ENCODE measurements at regions not wholly inside any gene's neighbourhood (a gene's known extent, or its start where the extent isn't known, plus 50 kb on each side); places are given as distances from the start of the nearest gene placed in this dataset.

DNA sequence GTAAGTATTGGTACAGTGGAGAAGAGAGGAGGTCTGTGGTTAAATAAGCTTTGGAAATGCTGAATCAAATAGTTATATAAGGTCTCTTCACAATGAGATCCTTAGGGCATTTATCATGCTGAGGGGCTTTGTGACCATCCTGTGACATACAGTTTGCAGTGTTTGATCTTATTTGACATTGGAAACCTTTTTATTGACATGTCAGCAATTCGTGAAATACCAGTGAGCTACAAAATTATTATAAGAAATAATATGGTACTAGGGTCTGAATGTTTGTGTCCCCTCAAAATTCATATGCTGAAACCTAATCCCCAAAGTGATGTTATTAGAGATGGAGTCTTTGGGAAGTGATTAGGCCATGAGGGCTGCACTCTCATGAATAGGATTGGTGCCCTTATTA lies 98.4 kb downstream of the MID1IP1 start:
- no peaks in the 10 kb centered on the region for H3K36me3 Mint-ChIP-seq (ENCODE audit: low read depth)
- H3K4me1 Mint-ChIP-seq (ENCODE audit: low read depth), result no peaks in the 10 kb centered on the region
- no peaks in the 10 kb centered on the region for H3K9me3 Mint-ChIP-seq
- H3K27me3 Mint-ChIP-seq (ENCODE audit: low read depth), result peaks cover 6% of the 10 kb centered on the region
- H3K27ac Mint-ChIP-seq, result no peak overlapping the region
- H3K4me3 Mint-ChIP-seq, result no peak overlapping the region

DNA sequence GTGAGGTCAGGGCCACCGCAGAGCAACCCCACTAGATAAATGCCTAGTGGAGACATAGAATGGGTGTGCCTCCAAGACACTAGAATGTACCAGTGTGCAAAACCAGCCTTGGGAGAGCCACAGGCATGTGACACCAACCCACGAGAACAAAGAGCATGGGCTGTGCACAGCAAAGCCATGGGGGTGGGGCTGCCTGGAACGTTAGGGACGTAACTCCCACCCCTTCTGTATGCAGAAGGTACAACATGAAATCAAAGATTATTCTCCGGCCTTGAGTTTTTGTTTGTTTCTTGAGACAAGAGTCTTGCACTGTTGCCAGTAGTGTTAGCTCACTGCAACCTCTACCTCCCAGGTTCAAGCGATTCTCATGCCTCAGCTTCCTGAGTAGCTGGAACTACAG lies 99.5 kb downstream of the MID1IP1 start:
- Mint-ChIP-seq H3K9me3 (no peaks in the 10 kb centered on the region), H3K27me3 (ENCODE audit: low read depth) (peaks cover 6% of the 10 kb centered on the region), H3K27ac (no peak overlapping the region), H3K36me3 (ENCODE audit: low read depth) (no peaks in the 10 kb centered on the region), H3K4me1 (ENCODE audit: low read depth) (no peaks in the 10 kb centered on the region), H3K4me3 (no peak overlapping the region)

DNA sequence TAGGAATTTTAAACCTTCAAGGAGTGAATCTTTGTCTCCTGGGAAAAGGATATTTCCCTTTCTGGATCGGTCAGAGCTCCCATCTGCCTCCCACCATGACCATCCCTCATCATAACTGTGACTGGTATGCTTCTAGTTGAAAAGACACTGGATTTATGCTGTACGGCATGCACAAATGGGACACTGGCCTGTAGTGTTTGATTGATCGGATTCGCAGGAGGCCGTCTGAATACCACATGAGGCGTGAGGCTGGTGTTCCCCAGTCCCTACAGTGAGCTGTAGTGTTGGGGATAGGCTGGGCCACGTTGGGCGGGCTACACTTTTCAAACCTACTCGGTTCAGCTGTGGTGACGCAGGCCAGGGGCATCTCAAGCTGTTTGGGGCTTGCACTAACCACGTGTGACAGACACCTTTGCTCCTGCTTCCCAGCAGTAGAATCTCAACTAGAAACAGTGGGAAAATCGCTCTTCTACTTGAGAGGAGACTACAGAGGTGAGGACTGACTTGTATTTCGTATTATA lies 101.8 kb downstream of the MID1IP1 start:
- Mint-ChIP-seq H3K36me3 (ENCODE audit: low read depth) (no peaks in the 10 kb centered on the region), H3K9me3 (no peaks in the 10 kb centered on the region), H3K27me3 (ENCODE audit: low read depth) (peaks cover 6% of the 10 kb centered on the region), H3K4me1 (ENCODE audit: low read depth) (no peaks in the 10 kb centered on the region), H3K4me3 (no peak overlapping the region), H3K27ac (no peak overlapping the region)

DNA sequence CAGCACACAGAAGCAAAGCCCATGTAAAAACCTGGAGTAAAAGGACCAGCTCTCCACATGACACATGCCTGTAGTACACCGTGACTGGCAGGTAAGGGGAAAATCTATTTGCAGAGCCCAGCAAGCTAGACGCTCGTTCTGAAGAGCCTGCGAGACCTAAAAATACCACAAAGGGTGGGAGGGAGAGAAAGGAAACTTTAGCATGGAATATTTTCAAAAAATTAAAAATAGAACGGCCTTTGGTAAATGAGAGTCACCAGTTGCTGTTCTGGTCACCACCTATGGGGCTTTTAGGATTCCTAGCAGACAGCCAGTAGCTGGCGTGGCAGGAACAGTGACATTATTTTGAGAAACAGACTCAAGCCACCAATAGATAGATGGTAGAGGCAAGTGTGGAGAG lies 115.5 kb downstream of the MID1IP1 start:
- Mint-ChIP-seq H3K36me3 (ENCODE audit: low read depth) (no peaks in the 10 kb centered on the region), H3K4me3 (no peak overlapping the region), H3K4me1 (ENCODE audit: low read depth) (no peaks in the 10 kb centered on the region), H3K27me3 (ENCODE audit: low read depth) (no peaks in the 10 kb centered on the region), H3K27ac (no peak overlapping the region), H3K9me3 (no peaks in the 10 kb centered on the region)

DNA sequence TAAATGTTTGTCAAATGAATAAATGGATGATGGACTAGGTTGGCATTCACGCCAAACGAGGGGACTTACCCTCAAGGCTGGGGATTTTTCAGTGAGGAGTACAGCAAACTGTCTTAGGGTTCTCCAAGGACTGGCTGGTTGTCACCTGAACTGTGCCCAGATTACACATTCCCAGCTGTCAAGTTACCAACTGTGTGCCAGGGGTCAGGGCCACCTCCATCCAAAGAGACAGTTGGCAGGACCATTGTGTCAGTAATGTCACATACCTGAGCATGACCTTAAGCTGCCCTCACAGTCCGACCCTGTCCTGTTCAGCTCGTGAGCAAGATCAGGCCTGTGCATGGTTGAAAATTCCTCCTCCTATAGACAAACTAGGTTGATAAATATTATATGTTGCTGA lies 116.7 kb downstream of the MID1IP1 start:
- H3K27ac Mint-ChIP-seq, result no peak overlapping the region
- no peaks in the 10 kb centered on the region for H3K36me3 Mint-ChIP-seq (ENCODE audit: low read depth)
- no peaks in the 10 kb centered on the region for H3K27me3 Mint-ChIP-seq (ENCODE audit: low read depth)
- no peaks in the 10 kb centered on the region for H3K9me3 Mint-ChIP-seq
- no peak overlapping the region for H3K4me3 Mint-ChIP-seq
- no peaks in the 10 kb centered on the region for H3K4me1 Mint-ChIP-seq (ENCODE audit: low read depth)

DNA sequence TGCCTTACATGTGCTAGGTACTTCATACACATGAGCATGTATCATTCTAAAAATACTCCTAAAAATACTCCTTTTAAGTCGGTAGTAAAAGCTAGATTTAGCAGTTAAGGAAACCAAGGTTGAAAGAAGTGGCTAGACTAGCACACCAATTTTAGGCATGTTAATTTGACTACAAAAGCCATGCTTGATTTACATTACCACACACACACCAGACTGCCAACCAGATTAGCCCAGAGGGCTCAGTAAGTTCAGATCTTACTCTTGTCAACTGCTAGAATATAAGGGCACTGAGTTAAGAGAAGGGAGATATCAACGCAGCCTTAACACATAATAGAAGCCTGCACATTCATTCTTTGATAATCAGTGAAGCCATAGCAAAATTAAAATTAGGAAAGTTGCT lies 117.9 kb downstream of the MID1IP1 start:
- H3K4me3 Mint-ChIP-seq, result no peak overlapping the region
- no peaks in the 10 kb centered on the region for H3K27me3 Mint-ChIP-seq (ENCODE audit: low read depth)
- no peak overlapping the region for H3K27ac Mint-ChIP-seq
- no peaks in the 10 kb centered on the region for H3K36me3 Mint-ChIP-seq (ENCODE audit: low read depth)
- H3K4me1 Mint-ChIP-seq (ENCODE audit: low read depth), result no peaks in the 10 kb centered on the region
- no peaks in the 10 kb centered on the region for H3K9me3 Mint-ChIP-seq

DNA sequence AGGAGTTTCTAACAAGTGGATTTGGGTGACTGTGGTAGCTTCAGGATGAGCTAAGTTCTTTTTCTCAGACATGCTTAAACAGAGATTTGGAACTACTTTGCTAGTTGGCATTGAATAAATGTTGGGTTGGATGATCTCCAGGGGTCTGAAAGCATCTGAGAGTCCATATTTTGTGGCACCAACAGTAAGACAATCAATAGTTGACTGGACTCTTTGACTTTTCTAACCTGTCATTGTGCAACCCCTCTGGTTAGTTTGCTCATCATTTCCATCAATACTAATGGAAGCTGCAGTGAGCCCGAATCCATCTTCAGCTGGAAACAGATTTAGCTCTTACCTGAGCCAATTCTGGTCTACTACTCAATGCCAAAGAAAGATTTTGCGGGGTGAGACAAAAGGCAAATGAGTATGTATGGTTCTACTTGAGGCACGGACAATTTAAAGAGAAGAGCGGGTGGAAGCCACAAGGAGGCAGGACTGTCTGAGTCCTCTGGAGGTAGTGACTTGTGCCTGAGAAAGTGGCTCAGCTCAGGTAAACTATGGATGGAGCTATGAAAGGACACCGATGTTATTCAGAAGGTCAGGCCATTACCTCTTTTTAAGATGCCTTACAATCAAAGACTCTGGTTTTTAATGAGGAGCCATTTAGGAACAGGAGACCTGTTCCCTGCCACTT lies 118.7 kb downstream of the MID1IP1 start:
- Mint-ChIP-seq H3K27ac (no peak overlapping the region), H3K9me3 (no peaks in the 10 kb centered on the region), H3K36me3 (ENCODE audit: low read depth) (no peaks in the 10 kb centered on the region), H3K4me1 (ENCODE audit: low read depth) (no peaks in the 10 kb centered on the region), H3K27me3 (ENCODE audit: low read depth) (no peaks in the 10 kb centered on the region), H3K4me3 (no peak overlapping the region)

DNA sequence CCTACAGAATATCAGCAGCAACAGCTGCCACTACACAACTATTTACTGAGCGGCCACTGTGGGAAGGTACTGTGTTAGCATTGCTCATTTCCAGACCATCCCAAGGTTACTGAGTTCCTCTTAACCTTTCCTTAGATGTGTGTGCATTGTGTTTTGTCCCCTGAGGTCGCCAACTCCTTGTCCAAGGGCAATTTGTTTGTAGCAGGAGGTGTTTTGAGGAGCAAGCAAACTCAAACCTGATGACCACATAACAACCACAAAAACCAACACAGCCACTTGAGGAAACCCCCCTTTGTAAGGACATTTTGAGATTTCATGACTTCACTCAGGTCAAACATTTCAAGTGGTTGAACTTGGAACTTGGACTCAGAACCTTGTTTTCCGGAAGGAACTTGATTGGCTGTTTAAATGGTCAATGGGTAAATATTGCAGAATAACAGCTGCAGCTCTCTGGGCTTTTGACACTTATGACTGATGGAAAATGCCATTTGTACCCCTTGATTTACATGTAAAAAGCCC lies 122.3 kb downstream of the MID1IP1 start:
- H3K27me3 Mint-ChIP-seq (ENCODE audit: low read depth), result no peaks in the 10 kb centered on the region
- H3K4me3 Mint-ChIP-seq, result no peak overlapping the region
- H3K9me3 Mint-ChIP-seq, result peaks cover 4% of the 10 kb centered on the region
- H3K27ac Mint-ChIP-seq, result no peak overlapping the region
- H3K36me3 Mint-ChIP-seq (ENCODE audit: low read depth), result no peaks in the 10 kb centered on the region
- H3K4me1 Mint-ChIP-seq (ENCODE audit: low read depth), result no peaks in the 10 kb centered on the region

DNA sequence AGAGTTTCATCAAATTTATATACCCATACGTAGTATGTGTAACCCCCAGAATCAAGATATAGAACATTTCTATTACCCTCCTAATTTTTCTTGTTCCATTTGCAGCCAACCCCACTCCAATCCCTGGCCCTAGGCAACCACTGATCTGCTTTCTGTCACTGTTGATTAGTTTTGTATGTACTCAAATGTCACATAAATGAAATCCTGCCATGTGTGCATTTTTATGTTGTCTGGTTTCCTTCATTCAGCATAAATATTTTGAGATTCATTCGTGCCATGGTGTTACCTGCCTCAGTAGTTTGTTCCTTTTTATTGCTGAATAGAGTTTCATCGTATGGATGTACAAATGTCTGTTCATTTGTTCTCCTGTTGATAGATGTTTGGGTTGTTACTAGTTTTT lies 126.3 kb downstream of the MID1IP1 start:
- H3K4me1 Mint-ChIP-seq (ENCODE audit: low read depth), result no peaks in the 10 kb centered on the region
- H3K27ac Mint-ChIP-seq, result no peak overlapping the region
- H3K36me3 Mint-ChIP-seq (ENCODE audit: low read depth), result no peaks in the 10 kb centered on the region
- no peak overlapping the region for H3K4me3 Mint-ChIP-seq
- peaks cover 4% of the 10 kb centered on the region for H3K9me3 Mint-ChIP-seq
- H3K27me3 Mint-ChIP-seq (ENCODE audit: low read depth), result no peaks in the 10 kb centered on the region

DNA sequence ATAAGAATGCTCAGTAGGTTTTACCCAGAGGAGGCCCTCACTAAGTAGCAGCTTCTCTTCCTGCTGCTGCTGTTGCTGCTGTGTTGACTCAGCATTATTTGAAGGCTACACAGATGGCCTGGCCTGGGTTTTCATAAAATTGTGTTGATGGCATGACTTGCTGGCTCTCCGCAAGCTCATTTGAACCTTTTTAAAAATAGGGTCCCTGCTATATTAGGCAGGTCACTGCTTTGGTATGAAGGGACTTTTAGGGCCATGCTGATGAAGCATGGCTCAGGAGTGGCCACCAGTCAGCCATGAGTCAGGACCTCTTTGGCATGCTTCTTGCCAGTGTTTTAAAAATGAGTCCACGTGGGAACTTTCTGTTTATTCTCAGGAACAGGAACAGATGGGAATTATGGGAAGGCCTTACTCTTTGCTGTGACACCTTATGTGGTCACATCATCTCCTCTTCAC lies 128.7 kb downstream of the MID1IP1 start:
- Mint-ChIP-seq H3K27ac (no peak overlapping the region), H3K9me3 (peaks cover 4% of the 10 kb centered on the region), H3K36me3 (ENCODE audit: low read depth) (no peaks in the 10 kb centered on the region), H3K4me1 (ENCODE audit: low read depth) (no peaks in the 10 kb centered on the region), H3K4me3 (no peak overlapping the region), H3K27me3 (ENCODE audit: low read depth) (no peaks in the 10 kb centered on the region)

DNA sequence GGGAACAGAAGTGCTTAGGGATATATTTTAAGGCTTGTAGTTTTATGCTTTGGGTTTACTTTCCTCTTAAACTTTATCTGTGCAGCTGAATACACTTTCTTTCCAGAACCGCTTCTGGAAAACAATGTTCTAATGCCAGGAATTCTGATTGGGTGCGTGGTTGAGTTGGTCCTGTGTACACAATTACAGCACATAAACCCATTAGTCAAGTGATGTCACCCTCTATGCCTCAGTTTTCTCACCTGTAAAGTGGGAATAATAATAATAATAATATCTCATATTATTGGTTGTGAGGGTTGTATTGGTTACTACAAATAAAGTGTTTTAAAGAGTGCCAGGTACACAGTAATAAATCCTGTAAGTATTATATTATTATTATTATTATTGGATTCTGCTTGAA lies 129.2 kb downstream of the MID1IP1 start:
- no peaks in the 10 kb centered on the region for H3K4me1 Mint-ChIP-seq (ENCODE audit: low read depth)
- H3K4me3 Mint-ChIP-seq, result no peak overlapping the region
- no peak overlapping the region for H3K27ac Mint-ChIP-seq
- H3K27me3 Mint-ChIP-seq (ENCODE audit: low read depth), result no peaks in the 10 kb centered on the region
- H3K36me3 Mint-ChIP-seq (ENCODE audit: low read depth), result no peaks in the 10 kb centered on the region
- peaks cover 3% of the 10 kb centered on the region for H3K9me3 Mint-ChIP-seq

DNA sequence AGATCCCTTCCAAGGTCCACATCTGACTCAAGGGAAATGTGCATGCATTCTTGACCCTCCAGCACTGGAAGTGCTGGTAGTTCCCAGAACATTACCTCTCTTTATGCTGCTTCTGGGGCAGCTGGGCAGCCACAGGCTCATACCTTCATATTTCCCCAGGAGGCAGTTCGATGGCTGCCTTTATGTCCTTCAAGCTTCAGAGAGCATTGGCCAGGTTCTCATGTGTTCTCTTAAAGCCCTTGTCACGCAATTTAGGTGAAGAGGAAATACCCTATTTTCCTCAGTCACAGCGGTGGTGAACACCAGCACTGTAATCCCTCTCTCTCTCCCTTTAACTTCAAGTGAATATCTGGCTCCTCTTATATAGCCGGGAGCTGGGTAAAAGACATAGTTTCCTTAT lies 134.3 kb downstream of the MID1IP1 start:
- no peaks in the 10 kb centered on the region for H3K36me3 Mint-ChIP-seq (ENCODE audit: low read depth)
- H3K27ac Mint-ChIP-seq, result no peak overlapping the region
- H3K4me1 Mint-ChIP-seq (ENCODE audit: low read depth), result no peaks in the 10 kb centered on the region
- no peaks in the 10 kb centered on the region for H3K27me3 Mint-ChIP-seq (ENCODE audit: low read depth)
- H3K4me3 Mint-ChIP-seq, result no peak overlapping the region
- no peaks in the 10 kb centered on the region for H3K9me3 Mint-ChIP-seq

DNA sequence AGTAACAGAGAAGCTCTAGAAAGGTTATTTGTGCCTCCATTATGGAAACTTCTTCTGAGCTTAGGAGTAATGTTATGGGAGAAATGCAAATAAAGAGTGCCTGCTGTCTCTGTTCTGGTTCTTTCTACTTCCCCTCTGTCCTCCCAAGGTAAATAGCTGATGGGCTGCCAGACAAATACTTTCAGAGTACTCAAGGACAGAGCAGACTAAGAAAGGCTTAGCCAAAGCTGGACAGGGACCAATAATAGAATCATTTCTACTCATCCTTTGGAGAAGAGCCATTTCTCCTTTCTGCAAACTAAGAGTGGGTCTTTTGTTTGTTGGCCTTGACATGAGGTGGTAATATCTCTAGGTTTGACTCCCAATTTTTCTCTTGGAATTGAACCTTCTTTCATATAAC lies 136.1 kb downstream of the MID1IP1 start:
- Mint-ChIP-seq H3K4me1 (ENCODE audit: low read depth) (no peaks in the 10 kb centered on the region), H3K9me3 (no peaks in the 10 kb centered on the region), H3K36me3 (ENCODE audit: low read depth) (no peaks in the 10 kb centered on the region), H3K27me3 (ENCODE audit: low read depth) (no peaks in the 10 kb centered on the region), H3K27ac (no peak overlapping the region), H3K4me3 (no peak overlapping the region)

DNA sequence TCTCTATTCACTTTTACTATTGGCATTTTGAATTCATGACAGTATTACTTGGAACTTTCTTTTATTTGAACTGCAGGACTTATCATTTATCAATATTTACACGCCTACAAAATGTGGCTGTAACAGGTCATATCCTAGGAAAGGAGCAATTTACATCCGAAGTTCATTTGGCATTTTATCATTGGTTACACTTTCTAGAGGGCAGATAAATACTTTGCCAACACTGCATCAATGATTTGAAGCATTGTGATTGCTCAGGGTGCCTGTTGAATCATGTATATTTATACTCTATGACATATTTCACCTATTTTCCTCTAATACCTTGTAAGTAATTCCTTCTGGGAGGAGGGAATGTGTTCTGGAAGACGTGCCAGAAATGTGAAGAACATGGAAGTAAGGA lies 136.7 kb downstream of the MID1IP1 start:
- Mint-ChIP-seq H3K4me3 (no peak overlapping the region), H3K4me1 (ENCODE audit: low read depth) (no peaks in the 10 kb centered on the region), H3K9me3 (no peaks in the 10 kb centered on the region)

DNA sequence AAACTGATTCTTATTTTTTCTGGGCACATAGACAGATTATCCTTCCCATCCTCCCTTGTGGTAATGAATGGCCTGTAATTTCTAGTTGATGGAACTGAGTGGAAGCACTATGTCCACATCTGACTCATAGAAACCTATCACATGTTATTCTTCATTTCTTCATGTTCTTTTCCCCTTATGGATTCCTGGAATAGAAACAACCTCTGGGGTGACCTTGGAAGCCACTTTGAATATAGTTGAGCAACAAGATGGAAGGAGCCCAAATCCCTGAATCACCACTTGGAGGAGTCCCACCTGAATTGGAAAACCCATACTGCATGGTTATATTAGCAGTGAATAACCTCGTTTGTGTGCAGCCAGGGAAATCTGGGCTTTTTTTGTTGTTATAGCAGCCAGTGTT lies 137.8 kb downstream of the MID1IP1 start:
- Mint-ChIP-seq H3K4me1 (ENCODE audit: low read depth) (no peaks in the 10 kb centered on the region), H3K36me3 (ENCODE audit: low read depth) (no peaks in the 10 kb centered on the region), H3K9me3 (no peaks in the 10 kb centered on the region), H3K27ac (no peak overlapping the region), H3K4me3 (no peak overlapping the region), H3K27me3 (ENCODE audit: low read depth) (no peaks in the 10 kb centered on the region)

More for the DNA sequence above, 136.7 kb downstream of the MID1IP1 start:
- Mint-ChIP-seq H3K27me3 (ENCODE audit: low read depth) (no peaks in the 10 kb centered on the region), H3K27ac (no peak overlapping the region), H3K36me3 (ENCODE audit: low read depth) (no peaks in the 10 kb centered on the region)
